WERI-Rb-1 (cell line): ENCODE measurements at regions not wholly inside any gene's neighbourhood (a gene's known extent, or its start where the extent isn't known, plus 50 kb on each side); places are given as distances from the start of the nearest gene placed in this dataset.

Experiments used
- DNase-seq: peaks from one replicate; pipeline ENCODE4 v3.0.0-alpha.2; 2020
- H3K27ac ChIP-seq: fragments of 250-450 bp; sonication (Bioruptor Pico); 2 replicates; pipeline ENCODE4 v1.5.1; 2020; ENCODE audit warnings: mild to moderate bottlenecking, moderate library complexity
- H3K27me3 ChIP-seq: fragments of 250-450 bp; sonication (Bioruptor Pico); 2 replicates; pipeline ENCODE4 v1.5.1; 2021; ENCODE audit warnings: mild to moderate bottlenecking, low read depth, moderate library complexity; ENCODE audit not compliant: insufficient read depth, severe bottlenecking
- H3K36me3 ChIP-seq: fragments of 250-450 bp; sonication (Bioruptor Pico); 2 replicates; pipeline ENCODE4 v1.5.1; 2020; ENCODE audit warnings: mild to moderate bottlenecking, moderate library complexity
- H3K4me3 ChIP-seq: 2 replicates; pipeline ENCODE4 v1.5.1; 2011; ENCODE audit warnings: low read depth, mild to moderate bottlenecking, control low read depth, low read length
- H3K9me3 ChIP-seq: fragments of 250-450 bp; sonication (Bioruptor Pico); 2 replicates; pipeline ENCODE4 v1.5.1; 2021; ENCODE audit warnings: mild to moderate bottlenecking, moderate library complexity; ENCODE audit not compliant: severe bottlenecking
- CTCF ChIP-seq: IDR thresholded peaks from 2 replicates; pipeline ENCODE4 v1.5.1; 2011; ENCODE audit warnings: low read depth, mild to moderate bottlenecking, control low read depth, inconsistent platforms, low read length

GRCh38 chr15:38894243-38894948 is 329.8 kb upstream of the RASGRP1 start:
- peaks cover 9% of the 10 kb centered on the region for H3K9me3 ChIP-seq
- H3K27me3 ChIP-seq, result no peaks in the 10 kb centered on the region
- H3K36me3 ChIP-seq, result no peaks in the 10 kb centered on the region
- no peak overlapping the region for H3K27ac ChIP-seq
- no peak for TF ChIP-seq CTCF
- no peak for DNase-seq
- no peak overlapping the region for H3K4me3 ChIP-seq

GRCh38 chr15:38895326-38896255 is 331.0 kb upstream of the RASGRP1 start:
- Histone ChIP-seq H3K9me3 (peaks cover 9% of the 10 kb centered on the region), H3K4me3 (no peak overlapping the region), H3K36me3 (no peaks in the 10 kb centered on the region), H3K27ac (no peak overlapping the region), H3K27me3 (no peaks in the 10 kb centered on the region)
- TF ChIP-seq CTCF, result no peak
- DNase-seq, result no peak

GRCh38 chr15:38896647-38897046 is 332.0 kb upstream of the RASGRP1 start:
- TF ChIP-seq CTCF, result no peak
- no peak for DNase-seq
- no peak overlapping the region; the same call in 1 of the 2 replicates for H3K27ac ChIP-seq
- no peak overlapping the region for H3K4me3 ChIP-seq
- peaks cover 12% of the 10 kb centered on the region for H3K9me3 ChIP-seq
- H3K27me3 ChIP-seq, result no peaks in the 10 kb centered on the region
- H3K36me3 ChIP-seq, result no peaks in the 10 kb centered on the region

GRCh38 chr15:38897551-38897950 is 332.9 kb upstream of the RASGRP1 start:
- no peaks in the 10 kb centered on the region for H3K36me3 ChIP-seq
- no peak for TF ChIP-seq CTCF
- no peak overlapping the region for H3K27ac ChIP-seq

GRCh38 chr15:38898236-38898635 is 333.6 kb upstream of the RASGRP1 start:
- TF ChIP-seq CTCF, result no peak
- DNase-seq, result no peak
- no peaks in the 10 kb centered on the region for H3K27me3 ChIP-seq
- H3K27ac ChIP-seq, result no peak overlapping the region; the same call in 1 of the 2 replicates
- no peaks in the 10 kb centered on the region for H3K36me3 ChIP-seq
- peaks cover 4% of the 10 kb centered on the region for H3K9me3 ChIP-seq
- H3K4me3 ChIP-seq, result no peak overlapping the region

More at GRCh38 chr15:38897551-38897950, 332.9 kb upstream of the RASGRP1 start:
- H3K9me3 ChIP-seq, result peaks cover 4% of the 10 kb centered on the region
- DNase-seq, result no peak
- H3K27me3 ChIP-seq, result no peaks in the 10 kb centered on the region
- H3K4me3 ChIP-seq, result no peak overlapping the region
